Stimulated activated naive CD8-positive, alpha-beta T cell treated with anti-CD3 and anti-CD28 coated beads, Interleukin-15, Interleukin-2, amounts not matched to agents 100 U/mL and 50 U/mL, for 24 hours (primary cell): ENCODE measurements at regions not wholly inside any gene's neighbourhood (a gene's known extent, or its start where the extent isn't known, plus 50 kb on each side); places are given as distances from the start of the nearest gene placed in this dataset.
"Not testable (repeated sequence)": the region's sequence is repeated elsewhere in the genome, so short reads cannot be mapped to it uniquely, and the experiment has no call there.

Experiments used
- ATAC-seq: fragments of 150-1000 bp; cut with Tn5 transposase; one replicate; pipeline ENCODE4 v1.10.0; 2021
- DNase-seq: peaks from one replicate; pipeline ENCODE4 v3.0.0; 2021

DNA sequence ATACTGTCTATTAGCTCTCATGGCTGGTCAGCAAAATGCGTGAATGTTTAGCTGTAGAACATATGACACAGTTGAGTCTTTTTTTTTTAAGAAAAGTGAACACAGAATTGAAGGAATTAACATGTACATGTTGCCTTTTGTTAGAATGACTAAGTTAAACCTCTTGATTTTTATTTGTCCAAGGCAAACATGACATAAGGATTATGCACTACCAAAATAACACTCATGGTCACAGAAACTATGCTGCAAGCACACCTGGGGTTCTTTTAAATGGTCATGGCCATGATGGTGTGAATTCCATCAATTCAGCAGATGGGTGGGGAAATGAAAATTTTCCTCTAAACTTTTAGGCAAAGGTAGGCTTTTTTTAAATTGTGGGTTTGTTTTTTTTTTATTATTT is 80.1 kb upstream of the CXCL13 start:
- DNase-seq (no peak), ATAC-seq (no peak)

- not testable (repeated sequence) for ATAC-seq, DNase-seq
These were observed 77.7 kb upstream of the CXCL13 start for GRCh38 chr4:77527900-77528299.

GRCh38 chr4:77538144-77538543 is 67.5 kb upstream of the CXCL13 start:
- no peak for DNase-seq
- peak; percentile 82 for ATAC-seq

DNA sequence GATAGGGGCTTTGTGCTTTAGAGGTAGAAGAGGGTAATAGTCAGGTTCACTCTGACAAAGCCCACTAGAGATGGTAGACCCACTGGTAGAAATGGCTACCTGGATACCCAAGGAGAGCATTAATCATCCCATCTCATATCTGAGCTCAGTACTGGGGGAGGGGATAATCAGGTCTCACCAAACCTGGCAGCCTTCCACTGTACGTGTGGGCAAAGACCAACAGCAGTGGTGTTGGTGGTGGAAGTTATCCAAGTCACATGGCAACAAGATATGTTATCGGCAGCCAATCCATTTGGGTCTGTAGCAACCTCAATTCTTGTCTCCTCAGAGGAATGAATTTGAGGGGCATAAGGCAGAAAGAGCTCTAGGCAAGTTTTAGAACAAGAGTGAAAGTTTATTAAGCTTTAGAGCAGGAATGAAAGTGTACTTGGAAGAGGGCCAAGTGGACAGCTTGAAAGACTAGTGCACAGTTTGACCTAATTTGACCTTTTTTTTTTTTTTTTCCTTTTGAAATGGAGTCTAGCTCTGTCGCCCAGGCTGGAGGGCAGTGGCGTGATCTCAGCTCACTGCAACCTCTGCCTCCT is 67.0 kb upstream of the CXCL13 start:
- no peak for DNase-seq
- peak; percentile 60 for ATAC-seq
